ENCODE measurements at regions not wholly inside any gene's neighbourhood (a gene's known extent, or its start where the extent isn't known, plus 50 kb on each side); places are given as distances from the start of the nearest gene placed in this dataset.

DNA sequence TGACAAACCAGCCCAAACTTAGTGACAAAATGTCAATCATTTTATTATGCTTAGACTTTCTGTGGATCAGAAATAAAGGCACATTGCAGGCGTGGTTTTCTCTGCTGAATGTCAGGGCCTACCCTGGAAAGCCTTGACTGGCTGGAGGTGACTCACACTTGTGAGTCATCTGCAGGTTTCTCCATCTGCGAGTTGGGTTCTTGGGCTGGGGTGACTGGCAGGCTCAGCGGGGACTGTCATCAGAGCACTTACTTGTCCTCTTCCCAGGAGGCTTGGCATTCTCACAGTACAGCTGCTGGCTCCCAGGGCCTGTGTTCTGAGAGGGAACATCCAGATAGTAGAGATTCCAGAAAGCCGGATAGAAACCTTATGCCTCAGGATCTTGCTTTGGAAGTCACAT lies 153.8 kb upstream of the AGA start:
- H3K27me3 ChIP-seq (replicated peaks; ENCODE audit: control insufficient read depth, insufficient read depth, low read length) = no peaks in the 10 kb centered on the region
- no peak for DNase-seq (ENCODE audit: extremely low read depth, insufficient read length)
- TF ChIP-seq, protein P1, sequence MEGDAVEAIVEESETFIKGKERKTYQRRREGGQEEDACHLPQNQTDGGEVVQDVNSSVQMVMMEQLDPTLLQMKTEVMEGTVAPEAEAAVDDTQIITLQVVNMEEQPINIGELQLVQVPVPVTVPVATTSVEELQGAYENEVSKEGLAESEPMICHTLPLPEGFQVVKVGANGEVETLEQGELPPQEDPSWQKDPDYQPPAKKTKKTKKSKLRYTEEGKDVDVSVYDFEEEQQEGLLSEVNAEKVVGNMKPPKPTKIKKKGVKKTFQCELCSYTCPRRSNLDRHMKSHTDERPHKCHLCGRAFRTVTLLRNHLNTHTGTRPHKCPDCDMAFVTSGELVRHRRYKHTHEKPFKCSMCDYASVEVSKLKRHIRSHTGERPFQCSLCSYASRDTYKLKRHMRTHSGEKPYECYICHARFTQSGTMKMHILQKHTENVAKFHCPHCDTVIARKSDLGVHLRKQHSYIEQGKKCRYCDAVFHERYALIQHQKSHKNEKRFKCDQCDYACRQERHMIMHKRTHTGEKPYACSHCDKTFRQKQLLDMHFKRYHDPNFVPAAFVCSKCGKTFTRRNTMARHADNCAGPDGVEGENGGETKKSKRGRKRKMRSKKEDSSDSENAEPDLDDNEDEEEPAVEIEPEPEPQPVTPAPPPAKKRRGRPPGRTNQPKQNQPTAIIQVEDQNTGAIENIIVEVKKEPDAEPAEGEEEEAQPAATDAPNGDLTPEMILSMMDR (IDR thresholded peaks at IDR 0.05; ENCODE audit: insufficient read depth, low read length, poor library complexity, severe bottlenecking) = no peak
- H3K36me3 ChIP-seq (ENCODE audit: control insufficient read depth, insufficient read depth, low read length) = no peaks in the 10 kb centered on the region
- no peak overlapping the region for H3K4me3 ChIP-seq (replicated peaks; ENCODE audit: low read depth, low read length)

DNA sequence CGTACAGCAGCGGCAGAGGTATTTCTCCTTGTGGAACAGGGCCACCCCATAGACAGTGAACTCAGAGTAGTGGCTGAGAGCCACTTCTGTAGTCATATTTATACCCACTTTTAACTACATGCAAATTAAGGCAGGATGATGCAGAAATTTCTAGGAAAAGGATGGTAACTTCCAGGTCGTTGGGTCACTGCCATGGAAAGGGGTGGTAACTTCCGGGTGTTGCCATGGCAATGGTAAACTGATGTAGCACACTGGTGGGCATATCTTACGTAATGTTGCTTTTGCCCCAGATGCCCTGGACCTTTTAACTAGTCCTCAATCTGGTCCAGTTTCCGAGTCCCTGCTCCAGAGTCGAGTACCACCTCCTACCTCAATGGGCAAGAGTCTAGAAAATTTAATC lies 154.8 kb upstream of the AGA start:
- no peak overlapping the region for H3K4me3 ChIP-seq (replicated peaks; ENCODE audit: low read depth, low read length)
- H3K27me3 ChIP-seq (replicated peaks; ENCODE audit: control insufficient read depth, insufficient read depth, low read length) = no peaks in the 10 kb centered on the region
- DNase-seq (ENCODE audit: extremely low read depth, insufficient read length) = no peak
- no peaks in the 10 kb centered on the region for H3K36me3 ChIP-seq (ENCODE audit: control insufficient read depth, insufficient read depth, low read length)
- TF ChIP-seq, protein P1 (IDR thresholded peaks at IDR 0.05; ENCODE audit: insufficient read depth, low read length, poor library complexity, severe bottlenecking) = no peak

DNA sequence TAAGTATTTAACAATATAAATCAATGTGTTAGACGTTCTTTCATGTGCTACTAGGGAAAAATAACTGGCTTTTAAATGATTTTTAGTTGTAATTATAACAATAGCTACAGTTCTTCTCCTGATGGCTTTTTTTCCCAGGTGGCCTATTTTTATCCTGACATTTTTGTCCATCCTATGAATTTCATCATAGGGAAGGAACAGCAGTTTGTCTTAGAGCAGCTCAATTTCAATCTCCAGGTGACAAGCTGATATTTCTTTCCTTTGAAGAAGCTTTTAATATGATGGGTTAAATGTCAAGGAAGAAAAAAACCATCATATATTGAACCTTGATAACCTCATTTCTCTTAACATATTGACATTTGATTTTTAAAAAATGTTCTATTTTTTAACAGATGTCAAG lies 163.0 kb upstream of the AGA start:
- Histone ChIP-seq H3K4me3 (replicated peaks; ENCODE audit: low read depth, low read length) (no peak overlapping the region), H3K36me3 (ENCODE audit: control insufficient read depth, insufficient read depth, low read length) (no peaks in the 10 kb centered on the region), H3K27me3 (replicated peaks; ENCODE audit: control insufficient read depth, insufficient read depth, low read length) (no peaks in the 10 kb centered on the region)
- DNase-seq (ENCODE audit: extremely low read depth, insufficient read length) = no peak
- TF ChIP-seq, protein P1 (IDR thresholded peaks at IDR 0.05; ENCODE audit: insufficient read depth, low read length, poor library complexity, severe bottlenecking) = no peak

DNA sequence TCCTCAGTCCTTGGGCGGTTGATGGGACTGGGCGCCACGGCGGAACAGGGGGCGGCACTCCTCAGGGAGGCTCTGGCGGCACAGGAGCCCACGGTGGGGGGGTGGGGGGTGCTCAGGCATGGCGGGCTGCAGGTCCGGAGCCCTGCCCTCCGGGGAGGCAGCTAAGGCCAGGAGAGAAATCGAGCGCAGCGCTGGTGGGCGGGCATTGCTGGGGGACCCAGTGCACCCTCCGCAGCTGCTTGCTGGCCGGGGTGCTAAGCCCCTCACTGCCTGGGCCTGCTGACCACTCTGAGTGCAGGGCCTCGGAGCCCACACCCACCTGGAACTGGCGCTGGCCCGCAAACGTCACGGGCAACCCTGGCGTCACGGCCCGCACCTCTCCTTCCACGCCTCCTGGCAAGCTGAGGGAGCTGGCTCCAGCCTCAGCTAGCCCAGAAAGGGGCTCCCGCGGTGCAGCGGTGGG lies 164.9 kb upstream of the AGA start:
- H3K36me3 ChIP-seq (ENCODE audit: control insufficient read depth, insufficient read depth, low read length) = no peaks in the 10 kb centered on the region
- H3K4me3 ChIP-seq (replicated peaks; ENCODE audit: low read depth, low read length) = no peak overlapping the region
- no peak for DNase-seq (ENCODE audit: extremely low read depth, insufficient read length)
- H3K27me3 ChIP-seq (replicated peaks; ENCODE audit: control insufficient read depth, insufficient read depth, low read length) = no peaks in the 10 kb centered on the region
- TF ChIP-seq, protein P1 (IDR thresholded peaks at IDR 0.05; ENCODE audit: insufficient read depth, low read length, poor library complexity, severe bottlenecking) = no peak

DNA sequence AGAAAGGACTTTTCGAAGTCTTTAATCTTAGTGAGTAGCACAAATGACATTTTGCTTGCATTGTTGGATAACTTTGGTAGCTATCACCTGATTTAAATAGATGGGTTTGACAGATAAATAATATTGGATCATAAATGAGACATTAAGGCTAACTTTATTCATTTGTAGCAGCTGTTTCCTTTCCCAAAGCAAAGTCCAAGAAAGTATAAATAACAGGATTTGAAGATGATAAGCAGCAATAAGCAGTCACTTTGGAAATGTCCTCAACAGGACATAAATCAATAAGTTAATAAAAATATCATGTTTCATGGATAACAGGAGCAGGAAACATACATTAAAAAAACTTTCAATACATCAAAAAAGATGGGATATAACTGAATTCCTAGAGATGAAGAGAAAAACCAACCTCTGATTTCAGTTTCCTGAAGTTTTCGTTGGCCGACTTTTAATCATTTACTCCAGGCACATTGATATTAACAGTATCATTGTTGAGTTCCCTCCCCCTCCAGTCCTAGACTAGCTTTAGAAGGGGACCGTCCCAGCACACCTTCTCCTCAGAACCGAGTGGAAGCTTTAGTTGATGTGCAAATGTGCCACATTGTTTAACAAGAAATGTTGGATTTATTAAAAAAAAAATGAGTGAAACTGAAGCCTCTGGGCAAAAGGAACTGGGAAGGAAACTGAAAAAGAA lies 169.9 kb upstream of the AGA start:
- no peak for DNase-seq (ENCODE audit: extremely low read depth, insufficient read length)
- no peak overlapping the region for H3K4me3 ChIP-seq (replicated peaks; ENCODE audit: low read depth, low read length)
- no peaks in the 10 kb centered on the region for H3K27me3 ChIP-seq (replicated peaks; ENCODE audit: control insufficient read depth, insufficient read depth, low read length)
- TF ChIP-seq, protein P1 (IDR thresholded peaks at IDR 0.05; ENCODE audit: insufficient read depth, low read length, poor library complexity, severe bottlenecking) = no peak
- no peaks in the 10 kb centered on the region for H3K36me3 ChIP-seq (ENCODE audit: control insufficient read depth, insufficient read depth, low read length)

DNA sequence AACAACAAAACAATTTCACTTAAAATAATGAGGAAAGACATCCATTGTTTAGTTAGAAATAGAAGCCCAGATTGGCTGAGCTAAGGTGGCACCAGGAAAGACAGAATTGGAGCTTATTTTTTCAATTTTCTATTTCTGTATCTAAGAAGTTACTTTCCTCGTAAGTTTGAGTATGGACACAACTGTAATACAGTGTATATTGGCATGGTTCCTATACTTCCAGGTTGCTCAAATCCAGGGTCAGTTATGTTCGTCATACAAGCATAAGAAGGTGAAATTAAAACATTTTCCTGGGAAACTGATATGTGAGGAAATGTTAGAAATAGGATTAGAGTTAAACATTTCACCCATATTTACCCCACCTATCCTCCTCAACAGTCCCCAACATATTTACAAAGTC lies 170.4 kb upstream of the AGA start:
- no peak overlapping the region for H3K4me3 ChIP-seq (replicated peaks; ENCODE audit: low read depth, low read length)
- no peaks in the 10 kb centered on the region for H3K27me3 ChIP-seq (replicated peaks; ENCODE audit: control insufficient read depth, insufficient read depth, low read length)
- DNase-seq (ENCODE audit: extremely low read depth, insufficient read length) = no peak
- no peaks in the 10 kb centered on the region for H3K36me3 ChIP-seq (ENCODE audit: control insufficient read depth, insufficient read depth, low read length)
- TF ChIP-seq, protein P1 (IDR thresholded peaks at IDR 0.05; ENCODE audit: insufficient read depth, low read length, poor library complexity, severe bottlenecking) = no peak
